SU-DHL-6 (cell line): ENCODE measurements at regions not wholly inside any gene's neighbourhood (a gene's known extent, or its start where the extent isn't known, plus 50 kb on each side); places are given as distances from the start of the nearest gene placed in this dataset.

ENCODE experiments used
- CTCF ChIP-seq: fragments of 200-600 bp; sonication (generic); IDR thresholded peaks from one replicate; pipeline ENCODE4 v1.5.1; 2017; ENCODE audit warnings: antibody characterized with exemption, mild to moderate bottlenecking, low read length, moderate library complexity; ENCODE audit not compliant: insufficient read depth, poor library complexity, severe bottlenecking
- EZH2phosphoT487 ChIP-seq: fragments of 200-600 bp; sonication (generic), shearing (Covaris generic); conservative IDR thresholded peaks from 2 replicates; pipeline ENCODE4 v1.6.1; 2018; ENCODE audit warnings: mild to moderate bottlenecking, antibody characterized with exemption, low read length, moderate library complexity, mixed read lengths

- no peak for TF ChIP-seq CTCF
- TF ChIP-seq EZH2phosphoT487 = no peak
Observed at GRCh38 chr13:103192511-103193135, 126.4 kb upstream of the SLC10A2 start.
